Upper lobe of left lung (tissue), 6 donors: ENCODE measurements at regions not wholly inside any gene's neighbourhood (a gene's known extent, or its start where the extent isn't known, plus 50 kb on each side); places are given as distances from the start of the nearest gene placed in this dataset.

Source experiments
- ATAC-seq, 2 donors: fragments of 200-7000 bp; cut with Tn5 transposase; one replicate each; pipeline ENCODE4 v1.9.1; 2022; ENCODE audit warnings: mild to moderate bottlenecking in 2 of 2, moderate library complexity in 2 of 2; ENCODE audit not compliant: low FRiP score in 2 of 2
- DNase-seq, 2 donors: peaks; one replicate each; pipeline ENCODE4 v3.0.0-alpha.2; 2019 to 2020
- H3K27ac ChIP-seq, 4 donors: fragments of 200-600 bp; sonication (generic); one replicate each; pipeline ENCODE4 v1.5.1; 2016 to 2019
- H3K27me3 ChIP-seq, 4 donors: fragments of 200-600 bp; sonication (generic); one replicate each; pipeline ENCODE4 v1.5.1; 2017 to 2019
- H3K36me3 ChIP-seq, 4 donors: fragments of 200-600 bp; sonication (generic); one replicate each; pipeline ENCODE4 v1.5.1; 2016 to 2019
- H3K4me1 ChIP-seq, 4 donors: fragments of 200-600 bp; sonication (generic); one replicate each; pipeline ENCODE4 v1.5.1; 2018 to 2019
- H3K4me3 ChIP-seq, 4 donors: fragments of 200-600 bp; sonication (generic); one replicate each; pipeline ENCODE4 v1.5.1; 2017 to 2019; ENCODE audit warnings: mild to moderate bottlenecking in 2 of 4, moderate library complexity in 1 of 4
- H3K9me3 ChIP-seq, 4 donors: fragments of 200-600 bp; sonication (generic); one replicate each; pipeline ENCODE4 v1.5.1; 2018 to 2019
- EP300 ChIP-seq, 4 donors: sonication (generic); formaldehyde crosslinking; IDR thresholded peaks; one replicate each; pipeline ENCODE4 v1.5.1; 2017; ENCODE audit warnings: antibody characterized with exemption in 4 of 4, control low read depth in 2 of 4
- POLR2A ChIP-seq, 4 donors: fragments of 450-650 bp; IDR thresholded peaks; one replicate each; pipeline ENCODE4 v1.5.1; 2016 to 2017; ENCODE audit warnings: antibody characterized with exemption in 4 of 4, mild to moderate bottlenecking in 2 of 4
- POLR2AphosphoS5 ChIP-seq, 2 donors: sonication (generic); formaldehyde crosslinking; IDR thresholded peaks; one replicate each; pipeline ENCODE4 v1.5.1; 2017; ENCODE audit warnings: antibody characterized with exemption in 2 of 2
- WGBS, 2 donors: methylation state at CpG; one replicate each; pipeline ENCODE4 v1.1.5; 2017 to 2018; 5-methylcytosine and 5-hydroxymethylcytosine counted together
- TF ChIP-seq, protein P1 (sequence below), 6 experiments: fragments of 450-650 bp in 4 of 6; fragments of 200-600 bp in 2 of 6; sonication (generic) in 2 of 6; IDR thresholded peaks; one replicate each; pipeline ENCODE4 v1.5.1; 2016 to 2019; ENCODE audit warnings: antibody characterized with exemption in 6 of 6
- donor health status: DM: no; HTN: no; CAD: no; lungs with moderate emphysema.
- donor health status: DM: no; HTN: yes; CAD: no; lungs with severe emphysema.

DNA sequence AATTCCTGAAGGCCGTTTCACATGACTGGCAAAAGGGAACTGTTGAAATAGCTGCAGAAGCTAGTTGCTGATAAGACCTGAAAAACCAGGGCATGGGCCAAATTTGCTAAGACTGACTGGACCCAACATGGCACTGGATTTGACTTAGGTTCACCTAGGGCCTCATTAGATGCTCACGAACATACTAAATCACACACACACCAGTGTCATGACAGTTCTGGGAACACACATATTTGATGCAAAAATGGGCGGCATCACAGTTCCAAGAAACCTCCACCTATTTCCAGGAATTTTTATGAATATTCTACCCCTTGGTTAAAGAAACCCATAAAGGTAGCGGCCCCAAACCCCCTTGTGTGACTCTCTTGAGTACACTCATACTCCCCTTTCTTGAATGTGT, 99.6 kb upstream of the OBI1 start:
- 73 to 75% methylated on average over 4 of the region's 4 CpGs for WGBS, 2 donors
- no peaks in the 10 kb centered on the region for H3K36me3 ChIP-seq
- H3K27me3 ChIP-seq = no peaks in the 10 kb centered on the region
- TF ChIP-seq POLR2A (IDR thresholded peaks at IDR 0.05) = no peak
- TF ChIP-seq POLR2AphosphoS5 (IDR thresholded peaks at IDR 0.05) = no peak
- TF ChIP-seq, protein P1, sequence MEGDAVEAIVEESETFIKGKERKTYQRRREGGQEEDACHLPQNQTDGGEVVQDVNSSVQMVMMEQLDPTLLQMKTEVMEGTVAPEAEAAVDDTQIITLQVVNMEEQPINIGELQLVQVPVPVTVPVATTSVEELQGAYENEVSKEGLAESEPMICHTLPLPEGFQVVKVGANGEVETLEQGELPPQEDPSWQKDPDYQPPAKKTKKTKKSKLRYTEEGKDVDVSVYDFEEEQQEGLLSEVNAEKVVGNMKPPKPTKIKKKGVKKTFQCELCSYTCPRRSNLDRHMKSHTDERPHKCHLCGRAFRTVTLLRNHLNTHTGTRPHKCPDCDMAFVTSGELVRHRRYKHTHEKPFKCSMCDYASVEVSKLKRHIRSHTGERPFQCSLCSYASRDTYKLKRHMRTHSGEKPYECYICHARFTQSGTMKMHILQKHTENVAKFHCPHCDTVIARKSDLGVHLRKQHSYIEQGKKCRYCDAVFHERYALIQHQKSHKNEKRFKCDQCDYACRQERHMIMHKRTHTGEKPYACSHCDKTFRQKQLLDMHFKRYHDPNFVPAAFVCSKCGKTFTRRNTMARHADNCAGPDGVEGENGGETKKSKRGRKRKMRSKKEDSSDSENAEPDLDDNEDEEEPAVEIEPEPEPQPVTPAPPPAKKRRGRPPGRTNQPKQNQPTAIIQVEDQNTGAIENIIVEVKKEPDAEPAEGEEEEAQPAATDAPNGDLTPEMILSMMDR (IDR thresholded peaks at IDR 0.05) = no peak
- no peak for TF ChIP-seq EP300 (IDR thresholded peaks at IDR 0.05)
- no peak overlapping the region for H3K4me3 ChIP-seq
- DNase-seq (no peak), ATAC-seq (no peak)
- H3K9me3 ChIP-seq = no peaks in the 10 kb centered on the region
- H3K4me1 ChIP-seq = no peaks in the 10 kb centered on the region
- H3K27ac ChIP-seq = no peak overlapping the region

DNA sequence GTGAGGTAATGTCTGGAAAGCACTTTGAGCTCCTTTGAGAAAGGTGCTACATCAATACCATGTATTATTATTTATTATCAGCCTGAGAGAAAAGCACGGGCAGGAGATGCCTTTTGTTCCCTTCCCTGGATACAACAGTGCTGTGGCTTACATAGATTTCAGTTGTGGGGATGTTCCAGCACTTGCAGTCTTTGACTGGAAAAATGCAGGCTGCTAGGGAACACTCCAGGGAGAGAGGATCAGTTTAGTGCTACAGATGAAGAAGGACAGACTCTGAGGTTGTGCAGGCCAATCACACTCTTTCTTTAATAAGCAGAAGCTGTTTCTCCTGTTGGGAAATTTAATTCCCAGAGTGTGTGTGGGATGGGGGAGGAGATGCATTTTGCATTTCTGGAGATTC, 94.5 kb upstream of the OBI1 start:
- H3K9me3 ChIP-seq = no peaks in the 10 kb centered on the region
- DNase-seq (no peak), ATAC-seq (no peak)
- WGBS, 2 donors = 50 to 56% methylated on average over 1 of the region's 1 CpG
- no peaks in the 10 kb centered on the region for H3K4me1 ChIP-seq
- H3K4me3 ChIP-seq = no peak overlapping the region
- TF ChIP-seq POLR2AphosphoS5 (IDR thresholded peaks at IDR 0.05) (no peak), EP300 (IDR thresholded peaks at IDR 0.05) (no peak), POLR2A (IDR thresholded peaks at IDR 0.05) (no peak)
- TF ChIP-seq, protein P1 (IDR thresholded peaks at IDR 0.05) = no peak
- no peaks in the 10 kb centered on the region for H3K27me3 ChIP-seq
- H3K36me3 ChIP-seq = no peaks in the 10 kb centered on the region
- H3K27ac ChIP-seq = no peak overlapping the region

- H3K27ac ChIP-seq = no peak overlapping the region
- H3K27me3 ChIP-seq = no peaks in the 10 kb centered on the region
- H3K4me1 ChIP-seq = no peaks in the 10 kb centered on the region
- no peaks in the 10 kb centered on the region for H3K36me3 ChIP-seq
- no peak for TF ChIP-seq POLR2AphosphoS5 (IDR thresholded peaks at IDR 0.05)
- no peak for DNase-seq
- H3K4me3 ChIP-seq = no peak overlapping the region
- H3K9me3 ChIP-seq = no peaks in the 10 kb centered on the region
- 90 to 96% methylated on average over 2 of the region's 2 CpGs for WGBS, 2 donors
- ATAC-seq = no peak
Measured at GRCh38 chr13:78750735-78751134, 91.8 kb upstream of the OBI1 start.

DNA sequence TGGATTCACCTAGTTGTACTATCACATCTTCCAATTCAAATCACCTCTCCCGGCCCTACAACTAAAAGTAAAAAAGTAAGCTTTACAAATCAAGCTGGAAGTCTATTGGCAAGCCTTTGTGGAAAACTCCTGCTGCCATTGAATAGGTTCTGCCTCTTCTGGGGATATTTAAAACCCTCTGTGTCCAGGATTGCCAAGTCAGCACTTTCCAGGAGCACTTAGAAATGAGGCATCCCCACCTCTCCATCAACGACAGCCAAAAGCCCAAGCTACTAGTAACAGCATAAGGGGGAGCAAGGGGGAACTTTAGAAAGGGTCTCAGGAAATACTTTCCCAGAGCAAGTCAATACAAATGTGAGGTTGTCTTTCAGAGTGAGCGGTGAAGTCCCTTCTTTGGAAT, 85.0 kb upstream of the OBI1 start:
- WGBS, 2 donors = 73 to 80% methylated on average over 3 of the region's 3 CpGs
- Histone ChIP-seq H3K36me3 (no peaks in the 10 kb centered on the region), H3K27ac (no peak overlapping the region), H3K4me1 (no peaks in the 10 kb centered on the region), H3K27me3 (no peaks in the 10 kb centered on the region), H3K4me3 (no peak overlapping the region), H3K9me3 (no peaks in the 10 kb centered on the region)
- DNase-seq = no peak
- TF ChIP-seq, protein P1 (IDR thresholded peaks at IDR 0.05) = no peak
- TF ChIP-seq EP300 (IDR thresholded peaks at IDR 0.05) (no peak), POLR2A (IDR thresholded peaks at IDR 0.05) (no peak), POLR2AphosphoS5 (IDR thresholded peaks at IDR 0.05) (no peak)
- no peak for ATAC-seq

GRCh38 chr13:78742659-78743058, 83.7 kb upstream of the OBI1 start:
- H3K27ac ChIP-seq = no peak overlapping the region
- ATAC-seq = no peak
- TF ChIP-seq, protein P1 (IDR thresholded peaks at IDR 0.05) = no peak
- TF ChIP-seq POLR2A (IDR thresholded peaks at IDR 0.05) (no peak), EP300 (IDR thresholded peaks at IDR 0.05) (no peak), POLR2AphosphoS5 (IDR thresholded peaks at IDR 0.05) (no peak)
- no peaks in the 10 kb centered on the region for H3K27me3 ChIP-seq
- whole genome bisulfite sequencing, 2 donors = 51 to 67% methylated on average over 5 of the region's 5 CpGs
- no peaks in the 10 kb centered on the region for H3K9me3 ChIP-seq
- no peak overlapping the region for H3K4me3 ChIP-seq
- H3K4me1 ChIP-seq = no peaks in the 10 kb centered on the region
- DNase-seq = peak in 1 of 2 donors; percentile 23
- no peaks in the 10 kb centered on the region for H3K36me3 ChIP-seq
